ENCODE measurements at regions not wholly inside any gene's neighbourhood (a gene's known extent, or its start where the extent isn't known, plus 50 kb on each side); places are given as distances from the start of the nearest gene placed in this dataset.

GRCh38 chr19:30086220-30086619 lies 144.2 kb downstream of the URI1 start (continued):
- TF ChIP-seq SKIL (IDR thresholded peaks at IDR 0.05; ENCODE audit: low read depth, poor library complexity, severe bottlenecking) = no peak
- TF ChIP-seq EP300 (IDR thresholded peaks at IDR 0.05; ENCODE audit: borderline replicate concordance in 1 of 2, control insufficient read depth in 1 of 2, low read depth in 2 of 2, low read length in 2 of 2) = no peak
- TF ChIP-seq STAT3 (IDR thresholded peaks at IDR 0.05; ENCODE audit: low read depth, low read length) = no peak
- TF ChIP-seq POLR2AphosphoS5 (IDR thresholded peaks at IDR 0.05; ENCODE audit: low read length) = no peak
- TF ChIP-seq FOXM1 (IDR thresholded peaks at IDR 0.05; ENCODE audit: low read depth, low read length) = no peak

- ChIA-PET CTCF (no interaction called here), SMC1A (ENCODE audit: uncharacterized antibody, unreplicated experiment) (no interaction called here), POLR2A (no interaction called here), RAD21 (ENCODE audit: unreplicated experiment) (no interaction called here)
- no peaks in the 10 kb centered on the region for H3K4me1 ChIP-seq (ENCODE audit: control insufficient read depth, insufficient read depth, low read length)
- no peak for TF ChIP-seq EGR1 (IDR thresholded peaks at IDR 0.05; ENCODE audit: borderline replicate concordance in 1 of 2, low read depth in 2 of 2, low read length in 2 of 2)
- no peak for TF ChIP-seq CUX1 (IDR thresholded peaks at IDR 0.05; ENCODE audit: insufficient replicate concordance, low read depth, low read length)
- TF ChIP-seq, protein P1, sequence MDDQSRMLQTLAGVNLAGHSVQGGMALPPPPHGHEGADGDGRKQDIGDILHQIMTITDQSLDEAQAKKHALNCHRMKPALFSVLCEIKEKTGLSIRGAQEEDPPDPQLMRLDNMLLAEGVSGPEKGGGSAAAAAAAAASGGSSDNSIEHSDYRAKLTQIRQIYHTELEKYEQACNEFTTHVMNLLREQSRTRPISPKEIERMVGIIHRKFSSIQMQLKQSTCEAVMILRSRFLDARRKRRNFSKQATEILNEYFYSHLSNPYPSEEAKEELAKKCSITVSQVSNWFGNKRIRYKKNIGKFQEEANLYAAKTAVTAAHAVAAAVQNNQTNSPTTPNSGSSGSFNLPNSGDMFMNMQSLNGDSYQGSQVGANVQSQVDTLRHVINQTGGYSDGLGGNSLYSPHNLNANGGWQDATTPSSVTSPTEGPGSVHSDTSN (IDR thresholded peaks at IDR 0.05; ENCODE audit: insufficient replicate concordance, low read depth, low read length) = no peak
- TF ChIP-seq PAX8 (IDR thresholded peaks at IDR 0.05) = no peak
- no peak for TF ChIP-seq SMC3 (IDR thresholded peaks at IDR 0.05; ENCODE audit: borderline replicate concordance, low read length)
- no peak for TF ChIP-seq SUPT20H (IDR thresholded peaks at IDR 0.05; ENCODE audit: borderline replicate concordance, control insufficient read depth, low read depth, low read length)
- TF ChIP-seq TARDBP (IDR thresholded peaks at IDR 0.05; ENCODE audit: borderline replicate concordance) = no peak
- FAIRE-seq (no peak), DNase-seq (ENCODE audit: low read depth, low spot score) (no peak), ATAC-seq (no peak)
- 63% methylated on average over 10 of the region's 10 CpGs for WGBS (ENCODE audit: insufficient coverage, insufficient replicate concordance, low lambda C conversion rate, missing lambda C conversion rate)
- in situ Hi-C loops (cut with MboI) = no loop called here
- no peak overlapping the region for H3K4me2 ChIP-seq (ENCODE audit: control insufficient read depth, insufficient read depth)
- H3K36me3 ChIP-seq (ENCODE audit: control insufficient read depth in 2 of 2, insufficient read depth in 2 of 2, low read length in 1 of 2) = no peaks in the 10 kb centered on the region
- no peak overlapping the region for H3K4me3 ChIP-seq
- H4K20me1 ChIP-seq (ENCODE audit: control insufficient read depth, insufficient read depth) = no peaks in the 10 kb centered on the region
- BruUV-seq (replicated peaks) = no TSS peak
- no peak overlapping the region for H3K9ac ChIP-seq (ENCODE audit: control insufficient read depth, insufficient read depth, low read length)
- H3K27ac ChIP-seq (ENCODE audit: control insufficient read depth, insufficient read depth) = no peak overlapping the region
- no peaks in the 10 kb centered on the region; a peak in 2 of 4 replicates for H3K27me3 ChIP-seq (replicated peaks in 1 of 2; ENCODE audit: control insufficient read depth in 2 of 2, insufficient read depth in 2 of 2, low read length in 1 of 2)
- H3K9me3 ChIP-seq (replicated peaks; ENCODE audit: control insufficient read depth, insufficient read depth, low read length) = no peaks in the 10 kb centered on the region
- intact Hi-C loops (cut with micrococcal nuclease; ENCODE audit: unreplicated experiment) = no loop called here
- no peaks in the 10 kb centered on the region for H3K79me2 ChIP-seq (ENCODE audit: control insufficient read depth, insufficient read depth, low read length)
- H2AFZ ChIP-seq (ENCODE audit: control insufficient read depth, low read depth, low read length) = no peak overlapping the region
These were observed 144.9 kb downstream of the URI1 start for GRCh38 chr19:30086916-30087315.
